Endometrial microvascular endothelial cells (primary cell): ENCODE measurements at regions not wholly inside any gene's neighbourhood (a gene's known extent, or its start where the extent isn't known, plus 50 kb on each side); places are given as distances from the start of the nearest gene placed in this dataset.
"Not testable (repeated sequence)": the region's sequence is repeated elsewhere in the genome, so short reads cannot be mapped to it uniquely, and the experiment has no call there.

Experiments
- in situ Hi-C: cut with HindIII; loops from 2 replicates; pipeline ENCODE4 v1.10.0; 2017; ENCODE audit warnings: low sequenced_read_pairs, low pct_unique_long_range_greater_than_20kb; ENCODE audit errors: inconsistent ontology term

GRCh38 chr14:28280997-28281598, 485.5 kb upstream of the FOXG1 start:
- in situ Hi-C loops, result no loop called here

DNA sequence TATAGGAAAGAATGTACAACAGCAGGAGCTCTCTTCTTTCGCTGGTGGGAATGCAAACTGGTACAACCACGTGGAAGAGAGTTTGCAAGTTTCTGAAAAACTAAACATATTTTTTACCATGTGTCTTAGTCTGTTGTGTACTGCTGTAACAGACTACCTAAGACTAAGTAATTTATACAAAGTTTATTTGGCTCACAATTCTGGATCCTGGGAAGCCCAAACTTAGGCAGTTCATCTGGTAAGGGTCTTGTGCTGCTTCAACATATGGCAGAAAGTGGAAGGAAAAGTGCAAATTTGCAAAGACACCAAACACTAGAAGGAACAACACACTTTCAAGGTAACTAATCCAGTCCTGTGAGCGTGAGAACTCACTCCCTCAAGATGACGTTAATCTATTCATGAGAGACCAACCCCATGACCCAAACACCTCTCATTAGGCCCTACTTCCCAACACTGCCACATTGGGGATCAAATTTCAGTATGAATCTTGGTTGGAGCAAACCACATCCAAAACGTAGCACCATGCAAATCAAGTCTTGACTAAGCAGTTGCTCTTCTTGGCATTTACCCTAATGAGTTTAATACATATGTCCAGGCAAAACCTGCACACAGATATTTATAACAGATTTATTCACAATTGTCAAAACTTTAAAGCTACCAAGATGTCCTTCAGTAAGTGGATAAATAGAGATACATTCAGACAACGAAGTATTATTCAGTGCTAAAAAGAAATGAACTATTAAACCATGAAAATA, 481.9 kb upstream of the FOXG1 start:
- in situ Hi-C loops, result no loop called here

GRCh38 chr14:28294834-28295440, 471.6 kb upstream of the FOXG1 start:
- in situ Hi-C loops, result no loop called here

DNA sequence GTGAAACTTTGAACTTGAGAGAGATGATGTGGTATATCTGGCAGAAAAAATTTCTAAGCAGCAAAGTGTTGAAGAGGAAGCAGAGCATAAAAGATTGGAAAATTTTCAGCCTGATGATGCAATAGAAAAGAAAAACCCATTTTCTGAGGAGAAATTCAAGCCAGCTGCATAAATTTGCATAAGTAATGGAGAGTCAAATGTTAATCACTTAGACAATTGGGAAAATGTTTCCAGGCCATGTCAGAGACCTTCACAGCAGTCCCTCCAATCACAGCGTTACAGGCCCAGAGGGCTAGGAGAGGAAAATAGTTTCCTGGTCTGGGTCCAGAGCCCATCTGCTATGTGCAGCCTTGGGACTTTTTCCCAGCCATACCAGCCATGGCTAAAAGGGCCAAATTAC, 469.0 kb upstream of the FOXG1 start:
- in situ Hi-C loops, result no loop called here

GRCh38 chr14:28298156-28298555, 468.4 kb upstream of the FOXG1 start:
- in situ Hi-C loops, result no loop called here

- in situ Hi-C loops, result no loop called here
These were observed 467.4 kb upstream of the FOXG1 start for GRCh38 chr14:28299227-28299626.

- in situ Hi-C loops, result no loop called here
These were observed 466.2 kb upstream of the FOXG1 start for GRCh38 chr14:28300356-28300755.

DNA sequence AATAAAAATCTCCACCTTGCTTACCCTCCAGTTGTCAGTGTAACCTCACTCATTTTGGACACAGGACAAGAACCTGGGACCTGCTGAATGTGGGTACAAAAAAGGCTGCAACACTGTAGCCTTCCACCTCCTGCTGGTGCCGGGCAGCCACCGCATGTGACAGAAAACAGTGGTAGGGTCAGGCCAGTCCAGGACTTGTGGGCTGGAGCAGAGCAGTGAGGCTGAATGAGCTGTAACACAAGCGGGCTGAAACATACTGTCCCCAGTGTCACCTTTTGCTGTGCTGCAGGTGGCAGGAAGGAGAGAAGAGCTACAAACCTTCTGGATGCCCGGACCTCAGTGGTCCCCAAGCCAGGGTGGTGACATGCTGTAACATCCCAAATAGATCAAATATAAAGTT, 465.4 kb upstream of the FOXG1 start:
- in situ Hi-C loops, result no loop called here

GRCh38 chr14:28303248-28303647, 463.3 kb upstream of the FOXG1 start:
- in situ Hi-C loops, result no loop called here

GRCh38 chr14:28305938-28306337, 460.6 kb upstream of the FOXG1 start:
- in situ Hi-C loops, result no loop called here

DNA sequence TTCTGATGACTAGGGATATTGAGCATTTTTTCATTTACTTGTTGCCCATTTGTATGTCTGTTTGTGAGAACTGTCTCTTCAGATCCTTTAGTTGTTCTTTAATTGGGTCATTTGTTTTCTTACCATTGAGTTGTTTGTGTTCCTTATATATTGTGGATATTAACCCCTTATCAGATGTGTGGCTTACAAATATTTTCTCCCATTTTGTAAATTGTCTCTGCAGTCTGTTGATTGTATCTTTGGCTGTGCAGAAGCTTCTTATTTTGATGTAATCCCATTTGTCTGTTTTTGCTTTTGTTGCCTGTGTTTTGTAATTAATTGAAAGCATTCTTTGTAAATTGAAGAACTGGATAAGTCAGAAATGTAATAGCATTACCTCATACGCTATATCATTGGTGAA, 459.1 kb upstream of the FOXG1 start:
- in situ Hi-C loops, result no loop called here

DNA sequence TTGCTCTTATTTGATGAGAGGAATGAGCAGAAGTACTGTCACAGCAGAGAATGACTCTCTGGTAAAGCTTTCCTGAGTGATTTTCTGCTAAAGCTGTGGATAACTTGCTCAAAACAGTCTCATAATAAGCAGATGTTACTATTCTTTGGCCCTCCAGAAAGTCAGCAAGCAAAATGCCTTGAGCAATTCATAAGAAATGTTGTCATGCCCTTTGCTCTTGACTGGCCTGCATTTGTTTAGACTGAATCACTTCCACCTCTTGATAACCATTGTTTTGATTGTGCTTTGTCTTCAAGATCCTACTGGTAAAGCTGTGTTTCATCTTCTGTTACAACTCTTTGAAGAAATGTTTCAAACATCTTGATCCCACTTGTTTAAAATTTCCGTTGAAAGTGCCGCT, 457.9 kb upstream of the FOXG1 start:
- in situ Hi-C loops, result no loop called here

- in situ Hi-C loops, result not testable (repeated sequence)
These were observed 448.5 kb upstream of the FOXG1 start for GRCh38 chr14:28317890-28318675.

GRCh38 chr14:28321475-28322244, 444.9 kb upstream of the FOXG1 start:
- in situ Hi-C loops, result no loop called here

GRCh38 chr14:28323366-28323765, 443.2 kb upstream of the FOXG1 start:
- in situ Hi-C loops, result no loop called here

DNA sequence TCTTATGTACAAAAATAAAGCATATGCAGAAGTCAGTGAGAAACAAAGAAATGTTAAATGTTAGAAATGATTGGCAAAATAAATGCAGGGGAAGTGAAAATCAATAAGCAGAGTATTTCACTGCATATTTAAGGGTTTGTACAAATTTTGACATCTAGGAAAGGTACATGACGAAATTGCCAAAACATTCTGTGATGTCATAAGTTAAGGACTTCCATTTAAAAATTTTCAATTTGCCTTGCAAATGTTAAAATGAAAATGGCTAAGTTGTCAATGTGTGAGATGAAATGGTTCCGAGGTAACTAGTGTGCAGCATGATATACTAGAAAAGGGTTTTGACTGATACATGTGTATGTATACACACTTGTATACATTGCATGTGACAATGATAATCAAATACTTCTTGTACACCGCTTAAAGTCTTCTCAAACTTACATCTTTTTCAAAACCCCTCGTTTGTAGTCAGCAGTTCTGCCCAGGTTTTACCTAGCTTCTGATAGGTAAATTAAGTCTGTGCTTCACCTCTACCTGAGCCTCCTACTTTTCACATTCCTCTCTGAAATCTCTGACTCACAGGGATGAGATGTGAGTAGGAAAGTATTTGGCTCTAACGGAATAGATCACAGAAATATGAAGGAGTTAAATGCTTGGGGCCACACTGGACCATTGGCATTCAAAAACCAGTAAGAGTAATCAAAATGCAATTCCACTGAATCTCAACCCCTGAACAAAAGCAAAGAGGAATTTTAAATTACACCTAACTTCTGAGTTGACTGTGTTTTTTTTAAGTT, 442.4 kb upstream of the FOXG1 start:
- in situ Hi-C loops, result no loop called here

DNA sequence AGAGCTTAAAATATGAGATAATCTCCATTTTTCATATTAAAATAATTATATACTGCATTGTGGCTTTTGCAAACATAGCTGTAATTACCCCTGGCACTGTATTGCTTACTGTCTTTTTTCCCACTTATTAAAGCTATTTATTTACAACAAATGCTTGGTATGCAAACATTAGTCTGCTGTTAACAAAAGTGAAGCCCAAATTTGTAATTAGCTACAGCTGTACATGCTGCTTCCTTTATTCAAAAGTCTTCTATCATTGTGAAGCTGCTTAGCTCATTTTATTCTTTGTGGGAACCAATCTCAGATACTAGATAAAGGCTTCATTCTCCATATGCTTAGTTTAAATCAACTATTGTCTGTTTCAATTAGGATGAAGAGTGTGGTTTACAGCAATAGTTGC, 425.8 kb upstream of the FOXG1 start:
- in situ Hi-C loops, result no loop called here

DNA sequence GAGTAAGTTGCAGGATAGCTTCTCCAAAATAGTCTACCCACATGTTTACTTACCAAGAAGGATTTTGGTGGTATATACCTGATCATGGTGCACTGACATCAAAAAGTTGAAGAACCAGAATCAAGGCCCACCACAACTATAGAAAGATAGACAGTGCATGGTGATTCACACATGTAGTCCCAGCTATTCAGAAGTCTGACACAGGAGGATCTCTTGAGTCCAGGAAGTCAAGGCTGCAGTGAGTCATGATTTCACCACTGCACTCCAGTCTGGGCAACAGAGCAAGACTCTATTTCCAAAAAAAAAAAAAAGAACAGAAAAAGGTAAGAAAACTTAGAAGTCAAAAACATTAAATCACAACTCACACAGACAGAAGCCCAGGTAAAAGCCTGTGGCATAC, 422.2 kb upstream of the FOXG1 start:
- in situ Hi-C loops, result no loop called here
